ENCODE measurements at regions not wholly inside any gene's neighbourhood (a gene's known extent, or its start where the extent isn't known, plus 50 kb on each side); places are given as distances from the start of the nearest gene placed in this dataset.

DNA sequence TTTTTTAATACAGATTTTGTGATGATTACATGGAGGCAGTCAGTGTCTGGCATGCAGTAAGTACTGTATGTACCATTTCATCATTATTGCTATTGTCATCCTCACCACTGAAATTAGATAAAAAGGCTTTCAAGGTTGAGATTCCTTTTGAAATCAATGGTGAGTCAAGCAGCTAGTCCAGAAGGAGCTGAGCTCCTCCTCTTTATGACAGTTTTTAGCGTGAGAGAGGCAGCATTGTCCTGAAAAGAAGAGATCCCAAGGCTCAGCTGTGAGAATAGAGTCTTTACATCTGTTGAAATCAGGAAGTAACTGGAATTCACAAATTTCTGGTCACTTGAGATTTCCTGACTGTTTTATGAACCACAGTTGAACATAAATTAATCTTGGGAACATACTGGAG is 161.9 kb downstream of the PAX1 start:
- DNase-seq (ENCODE audit: low read depth, low spot score): no peak

DNA sequence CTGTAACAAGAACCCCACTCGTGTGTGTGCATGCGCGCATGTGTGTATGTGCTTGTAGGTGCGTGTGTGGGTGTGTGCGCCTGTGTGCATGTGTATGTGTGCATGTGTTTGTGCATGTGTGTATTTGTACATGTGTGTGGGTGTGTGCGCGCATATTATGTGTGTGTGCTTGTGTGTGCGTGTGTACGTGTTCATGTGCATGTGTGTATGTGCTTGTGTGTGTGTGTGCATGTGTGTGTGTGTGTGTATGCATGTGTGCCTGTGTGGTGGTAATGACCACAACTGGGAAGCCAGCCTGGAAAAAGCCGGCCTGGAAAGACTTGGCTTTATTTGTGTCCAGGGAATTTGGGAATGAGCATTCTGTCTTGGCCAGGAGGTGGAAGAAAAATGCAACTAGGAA is 157.5 kb downstream of the PAX1 start:
- DNase-seq (ENCODE audit: low read depth, low spot score): no peak

DNA sequence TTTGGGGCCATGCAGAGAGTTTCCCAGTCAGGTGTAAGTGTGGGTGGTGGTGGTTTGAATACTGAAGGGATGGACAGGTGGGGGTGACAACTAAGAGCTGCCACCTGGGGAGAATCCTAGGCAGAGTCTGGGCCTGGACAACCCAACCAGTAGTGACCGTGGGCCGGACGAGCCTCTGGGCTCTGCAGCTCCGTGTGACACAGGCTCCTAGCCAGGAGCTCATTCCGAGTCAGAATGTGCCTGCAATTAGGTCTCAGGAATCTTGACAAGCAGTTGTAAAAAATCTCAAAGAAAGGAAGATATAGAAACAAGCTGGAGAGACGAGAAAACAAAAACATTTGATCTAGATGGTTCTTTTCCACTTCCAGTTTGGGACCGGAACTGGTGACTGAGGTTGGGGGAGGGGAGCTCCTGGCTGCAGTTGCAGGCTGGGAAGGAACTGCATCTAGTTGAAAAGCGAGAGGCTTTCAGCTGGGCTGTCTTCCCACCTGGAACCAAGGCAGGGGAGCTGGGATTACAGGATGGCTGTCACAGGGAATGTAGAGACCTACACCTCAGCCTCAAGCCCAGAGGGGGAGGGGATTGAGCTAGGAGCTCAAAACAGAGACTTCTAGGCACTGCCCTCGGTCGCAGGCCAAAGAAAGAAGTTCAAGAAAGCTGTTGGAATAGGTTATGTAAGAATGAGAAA is 156.9 kb downstream of the PAX1 start:
- peak; percentile 32 for DNase-seq (ENCODE audit: low read depth, low spot score)

DNA sequence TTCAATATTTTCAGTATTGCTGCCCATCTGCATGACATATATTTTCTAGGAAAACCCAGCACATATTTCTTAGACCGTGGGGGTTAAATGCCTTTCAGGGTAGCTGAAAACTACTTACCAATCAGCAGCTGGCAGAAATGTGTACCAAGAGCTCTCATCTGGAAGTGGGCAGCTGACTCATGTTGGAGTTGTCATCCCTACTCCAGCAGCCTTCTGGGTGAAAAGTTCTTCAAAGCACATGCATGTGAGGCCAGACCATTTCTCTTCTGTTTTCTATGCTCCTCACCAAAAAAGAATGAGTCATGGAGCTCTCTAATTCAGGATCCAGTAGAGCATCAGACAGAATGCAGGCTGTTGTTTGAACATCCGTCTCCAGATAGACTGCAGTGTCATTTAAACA is 135.5 kb downstream of the PAX1 start:
- DNase-seq (ENCODE audit: low read depth, low spot score): no peak

DNA sequence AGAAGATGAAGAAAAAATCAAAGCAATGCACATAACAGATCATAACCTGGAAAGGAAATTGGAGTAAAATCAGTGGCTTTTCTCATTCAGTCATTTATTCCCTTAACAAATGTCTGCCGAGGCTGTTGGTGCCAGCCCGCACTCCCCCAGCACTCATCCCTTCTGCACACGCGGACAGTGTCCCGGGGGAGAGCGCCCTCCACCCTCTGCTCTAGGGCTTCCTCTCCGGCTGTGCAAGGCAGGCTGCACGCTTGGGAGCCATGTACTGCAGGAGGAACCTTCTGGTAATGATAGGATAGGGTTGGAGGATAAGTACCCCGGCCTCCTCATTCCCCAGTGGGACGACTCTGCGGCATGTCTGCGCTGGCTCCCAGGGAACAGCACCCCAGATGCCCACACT is 134.5 kb downstream of the PAX1 start:
- DNase-seq (ENCODE audit: low read depth, low spot score): no peak

DNA sequence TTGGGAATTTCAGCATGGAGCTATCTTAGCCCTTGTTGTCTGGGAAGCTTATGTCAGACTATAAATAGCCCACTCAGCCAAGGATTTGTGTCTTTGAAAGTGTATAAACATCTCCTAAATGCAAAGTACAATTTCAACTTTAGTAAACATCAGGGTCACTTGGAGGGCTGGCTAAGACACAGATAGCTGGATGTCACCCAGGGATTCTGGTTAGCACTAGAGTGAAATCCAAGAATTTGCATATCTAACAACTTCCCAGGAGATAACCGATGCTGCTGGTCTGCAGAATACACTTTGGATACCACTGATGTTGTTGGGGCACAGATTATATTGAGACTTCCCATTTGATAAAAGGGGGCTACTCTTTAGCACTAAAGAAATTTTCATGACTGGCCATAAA is 130.9 kb downstream of the PAX1 start:
- DNase-seq (ENCODE audit: low read depth, low spot score): no peak

DNA sequence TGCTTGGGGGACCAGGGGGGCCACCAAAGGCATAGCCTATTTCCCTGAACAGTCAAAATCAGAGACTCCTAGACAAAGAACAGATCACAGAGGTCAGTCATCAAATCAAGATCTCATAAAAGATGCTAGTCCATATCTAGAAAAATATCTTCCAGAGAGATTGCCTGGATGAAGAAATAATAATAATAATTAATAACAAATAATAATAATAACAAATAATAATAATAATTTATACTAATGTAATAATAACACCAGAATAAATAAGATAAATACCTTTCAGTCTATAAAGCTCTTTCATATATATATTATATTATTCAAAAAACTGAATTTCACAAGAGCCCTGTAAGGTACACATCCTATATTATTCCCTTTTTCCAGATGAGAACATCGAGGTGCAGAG is 129.6 kb downstream of the PAX1 start:
- no peak for DNase-seq (ENCODE audit: low read depth, low spot score)

DNA sequence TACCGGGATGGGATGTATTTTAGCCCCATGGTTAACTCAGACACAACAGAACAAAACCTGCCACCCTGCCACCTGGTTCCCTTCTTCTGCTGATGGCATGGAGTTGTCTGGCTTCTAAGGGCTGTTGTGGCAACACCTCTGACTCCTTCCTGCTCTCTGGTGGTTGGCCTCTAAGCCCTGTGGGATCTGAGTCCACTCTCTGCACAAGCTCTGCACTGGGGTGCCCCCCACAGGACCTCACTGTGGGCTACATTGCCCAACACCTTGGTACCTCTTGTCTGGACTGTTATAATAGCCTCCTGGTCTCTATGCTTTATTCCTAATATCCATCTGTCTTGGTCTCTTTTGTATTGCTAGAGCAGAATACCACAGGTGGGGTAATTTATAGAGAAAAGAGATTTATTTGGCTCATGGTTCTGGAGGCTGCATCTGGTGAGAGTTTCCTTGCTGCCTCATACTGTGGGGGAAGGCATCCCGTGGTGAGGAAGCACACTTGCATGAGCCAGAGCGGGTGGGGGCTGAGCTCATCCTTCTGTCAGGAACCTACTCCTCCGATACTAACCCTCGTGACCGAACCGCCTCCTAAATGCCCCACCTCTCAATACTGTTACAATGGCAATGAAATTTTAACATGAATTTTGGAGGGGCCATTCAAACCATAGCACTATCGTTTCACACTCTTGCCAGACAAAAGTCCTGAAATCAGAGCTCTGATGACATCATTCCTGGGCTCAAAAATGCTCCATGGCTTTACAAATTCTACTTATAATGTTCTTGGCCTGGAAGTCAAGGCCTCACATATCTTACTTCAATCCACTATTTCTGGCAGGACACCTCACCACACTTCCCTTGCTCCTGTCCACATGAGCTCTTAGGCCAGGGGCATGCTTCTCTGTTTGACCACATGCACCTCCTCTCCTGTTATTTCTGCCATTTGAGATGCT is 127.2 kb downstream of the PAX1 start:
- no peak for DNase-seq (ENCODE audit: low read depth, low spot score)

DNA sequence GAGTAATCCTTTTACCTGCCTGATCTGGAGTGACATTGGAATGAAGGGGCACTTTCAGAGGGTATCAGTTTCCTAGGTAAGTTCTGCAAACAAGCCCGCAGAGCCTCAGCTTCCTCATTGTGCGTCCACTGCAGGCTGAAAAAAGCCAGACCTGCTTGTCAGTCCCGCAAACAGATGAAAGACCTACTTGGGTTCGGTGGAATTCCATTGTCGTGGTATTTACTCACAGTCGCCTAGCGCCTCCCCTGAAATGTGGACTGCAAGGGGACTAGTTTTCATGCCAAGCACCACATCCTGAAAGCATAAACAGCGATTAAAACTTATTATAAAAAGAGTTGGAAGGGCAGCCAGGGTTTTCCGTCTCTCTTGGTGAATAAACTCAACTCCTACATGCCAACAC is 121.5 kb downstream of the PAX1 start:
- peak; percentile 73 for DNase-seq (ENCODE audit: low read depth, low spot score)

DNA sequence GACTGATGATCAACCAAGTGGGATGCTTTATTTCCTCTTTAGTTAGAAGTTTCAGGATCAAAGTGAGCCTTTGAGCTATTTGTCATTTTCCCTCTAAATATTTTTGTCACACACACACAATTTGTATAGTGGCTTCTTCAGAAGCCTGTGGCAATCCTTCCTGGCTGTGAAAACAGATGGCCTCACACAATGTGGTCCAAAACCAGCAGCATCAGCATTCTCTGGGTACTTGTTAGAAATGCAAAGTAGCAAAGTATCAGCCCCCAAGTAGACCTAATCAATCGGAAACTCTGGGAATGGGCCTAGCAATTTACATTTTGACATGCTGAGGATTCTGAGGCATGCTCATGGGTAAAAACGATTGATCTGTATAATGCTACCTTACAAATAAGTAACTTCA is 115.9 kb downstream of the PAX1 start:
- no peak for DNase-seq (ENCODE audit: low read depth, low spot score)

DNA sequence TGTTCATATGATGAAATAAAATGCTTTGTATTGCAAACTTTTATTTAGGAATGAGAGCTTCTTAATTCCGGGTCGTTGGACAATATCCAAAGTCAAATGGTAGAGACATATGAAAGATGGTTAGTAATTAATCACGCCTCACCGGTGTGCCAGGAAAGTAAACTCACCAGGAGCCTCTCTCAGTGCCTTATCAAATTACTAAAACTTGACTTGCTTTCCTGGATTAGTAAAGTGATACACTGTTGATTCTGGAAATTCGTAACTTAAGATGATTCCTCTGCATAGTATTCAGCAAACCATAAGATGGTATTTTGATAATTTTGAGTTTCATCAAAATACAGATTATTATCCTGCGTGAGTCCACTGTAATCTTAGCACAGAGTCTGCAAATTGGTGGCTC is 115.2 kb downstream of the PAX1 start:
- DNase-seq (ENCODE audit: low read depth, low spot score): no peak

DNA sequence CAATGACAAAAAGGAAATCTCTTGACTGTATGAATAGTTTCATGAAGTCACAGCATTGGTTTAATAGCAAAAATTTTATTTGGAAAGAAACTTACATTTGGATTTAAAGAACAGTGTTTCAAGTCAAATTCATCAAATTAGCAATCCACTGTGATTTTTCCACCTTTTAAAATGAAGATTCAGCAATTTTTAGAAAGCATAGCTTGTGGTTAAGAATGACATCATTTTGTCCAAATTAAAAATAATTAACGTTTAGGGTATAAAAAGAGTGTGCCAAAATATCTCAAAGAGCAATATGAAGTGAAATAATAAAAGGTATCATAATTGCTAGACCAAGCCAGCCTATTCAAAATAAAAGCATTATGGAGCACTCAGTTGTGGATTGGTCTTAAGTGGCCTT is 114.6 kb downstream of the PAX1 start:
- no peak for DNase-seq (ENCODE audit: low read depth, low spot score)

DNA sequence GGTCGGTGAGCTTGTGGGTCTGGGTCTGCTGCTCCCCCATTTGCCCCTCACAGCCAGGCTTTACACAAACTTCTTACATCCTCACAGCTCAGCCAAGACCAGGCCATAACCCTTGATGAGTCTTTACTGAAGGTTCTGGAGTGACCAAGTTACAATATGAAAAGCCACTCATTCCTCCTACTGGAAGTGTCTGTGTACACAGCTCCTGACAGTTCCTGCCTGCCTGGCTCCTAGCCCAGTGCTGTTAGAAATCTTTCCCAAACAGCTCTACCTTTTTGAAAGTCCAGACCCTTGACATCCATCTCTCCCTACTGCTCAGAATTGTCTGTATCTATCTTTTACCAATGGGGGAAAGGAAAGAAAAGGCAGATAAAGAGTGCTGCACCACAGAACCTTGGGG is 106.9 kb downstream of the PAX1 start:
- DNase-seq (ENCODE audit: low read depth, low spot score): no peak

DNA sequence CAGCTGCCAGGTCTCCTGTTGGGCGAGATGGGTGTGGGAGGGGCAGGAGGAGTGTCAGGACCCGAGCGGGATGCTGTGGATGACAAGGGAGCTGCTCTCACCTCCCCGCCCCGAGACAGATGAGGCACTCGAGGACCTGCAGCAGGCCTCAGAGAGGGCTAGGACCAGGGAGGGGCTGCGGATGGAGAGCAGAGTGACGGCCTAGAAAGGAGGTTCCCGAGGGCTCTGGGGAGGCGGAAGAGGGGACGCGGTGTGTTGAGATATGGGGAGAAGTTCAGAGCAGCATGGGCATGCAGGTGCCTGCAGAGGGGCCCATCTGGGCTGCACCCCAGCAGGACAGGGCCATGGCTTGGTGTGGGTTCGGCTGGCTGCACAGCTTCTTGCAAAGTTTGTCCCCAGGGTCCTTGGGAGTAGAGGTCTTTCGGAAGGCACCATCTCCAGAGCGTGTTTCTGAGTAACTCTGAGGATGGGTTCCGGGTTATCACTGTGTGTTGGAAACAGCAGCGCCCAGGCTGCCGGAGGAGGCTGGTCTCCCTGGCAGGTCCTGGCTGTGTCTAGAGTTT is 104.6 kb downstream of the PAX1 start:
- DNase-seq (ENCODE audit: low read depth, low spot score): no peak

DNA sequence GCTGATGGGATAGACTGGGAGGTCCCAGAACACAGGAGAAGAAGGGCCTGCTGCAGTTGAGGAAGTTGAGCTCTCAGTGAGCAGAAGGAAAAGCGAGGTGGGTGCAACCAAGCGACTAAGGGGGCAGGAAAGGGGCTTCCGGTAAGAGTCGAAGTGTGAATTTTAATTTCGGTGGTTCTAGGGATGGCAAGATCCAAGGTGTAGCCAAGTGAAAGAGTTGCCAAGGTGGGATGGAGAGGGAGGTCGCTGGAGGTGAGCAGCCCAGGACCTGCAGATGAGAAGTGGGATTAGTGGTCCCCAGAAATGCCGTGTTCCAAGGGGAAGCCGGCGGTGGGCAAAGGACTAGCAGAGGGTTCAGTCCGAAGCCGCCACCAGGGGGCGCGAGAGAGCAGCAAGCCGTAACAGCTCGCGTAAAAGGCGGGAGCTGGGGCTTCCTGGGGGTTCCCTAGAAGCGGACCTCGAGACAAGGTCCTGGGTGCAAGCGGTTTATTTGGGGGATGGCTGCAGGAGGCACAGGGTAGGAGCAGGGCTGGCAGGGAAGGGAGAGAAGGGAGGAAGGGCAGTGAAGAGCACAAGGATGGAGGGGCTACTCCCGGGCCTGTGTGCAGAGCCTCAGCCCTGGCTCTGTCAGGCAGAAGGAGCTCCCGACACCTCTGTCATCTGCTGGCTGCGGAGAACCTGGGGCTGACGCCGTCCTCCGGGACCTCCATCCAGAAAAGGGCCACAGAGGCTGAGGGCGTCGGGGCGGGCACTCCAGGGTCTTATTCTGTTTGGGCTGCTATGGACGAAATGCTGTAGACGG is 103.6 kb downstream of the PAX1 start:
- DNase-seq (ENCODE audit: low read depth, low spot score): peak; percentile 75

DNA sequence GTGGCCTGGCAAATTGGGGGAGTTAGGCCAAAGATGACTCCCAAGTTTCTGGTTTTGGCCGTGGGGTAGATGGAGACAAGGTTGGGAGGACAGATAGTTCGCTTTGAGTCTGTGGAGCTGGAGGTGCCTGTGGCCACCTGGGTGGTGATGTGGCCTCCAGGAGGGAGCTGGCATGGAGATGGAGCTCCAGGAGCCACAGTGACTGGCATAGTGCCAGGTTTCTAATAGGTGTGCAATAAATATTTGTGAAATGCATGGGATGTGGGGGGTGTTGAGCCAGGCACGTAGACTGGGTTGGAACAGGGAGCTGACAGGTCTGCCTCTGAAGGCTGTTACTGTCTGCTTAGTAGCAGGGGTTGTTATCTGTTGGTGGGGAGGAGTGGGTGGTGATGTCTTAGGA is 102.7 kb downstream of the PAX1 start:
- DNase-seq (ENCODE audit: low read depth, low spot score): no peak

DNA sequence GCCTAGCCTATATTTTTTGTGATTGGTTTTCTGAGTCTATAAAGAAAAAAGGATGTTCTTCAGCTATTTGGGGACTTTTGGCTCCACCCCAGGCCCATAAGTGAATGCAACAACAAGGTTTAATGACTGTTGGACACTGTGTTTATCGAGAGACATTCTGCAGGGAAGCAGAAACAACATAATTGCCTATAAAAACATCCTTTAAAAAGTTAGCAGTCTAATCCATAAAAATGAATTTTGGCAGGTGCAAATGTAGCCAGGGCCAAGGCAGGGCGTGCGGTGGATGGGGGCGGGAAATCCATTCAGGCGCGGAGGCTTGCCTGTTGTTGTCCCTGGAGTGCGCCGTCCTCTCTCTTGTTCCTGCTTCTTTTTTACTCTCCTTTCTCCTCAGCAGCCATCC is 99.3 kb downstream of the PAX1 start:
- no peak for DNase-seq (ENCODE audit: low read depth, low spot score)

DNA sequence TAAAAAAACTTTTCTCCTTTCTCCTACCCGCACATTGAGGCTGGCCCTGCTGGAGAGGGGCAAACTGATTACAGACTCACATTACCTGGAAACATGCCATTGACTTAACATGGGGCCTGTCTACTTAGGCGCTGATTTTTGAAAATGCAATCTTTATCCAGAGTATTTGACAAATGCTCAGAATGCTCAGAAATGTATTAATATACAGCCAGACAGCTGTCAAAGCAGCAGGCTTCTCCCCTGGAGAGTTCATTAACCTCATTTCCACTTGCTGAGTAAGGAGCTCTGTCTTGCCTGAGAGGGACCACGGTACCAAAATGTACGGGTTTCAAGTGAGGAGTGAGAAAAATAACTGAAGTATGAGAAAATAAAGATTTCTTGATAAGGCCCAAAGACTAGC is 95.7 kb downstream of the PAX1 start:
- DNase-seq (ENCODE audit: low read depth, low spot score): no peak

DNA sequence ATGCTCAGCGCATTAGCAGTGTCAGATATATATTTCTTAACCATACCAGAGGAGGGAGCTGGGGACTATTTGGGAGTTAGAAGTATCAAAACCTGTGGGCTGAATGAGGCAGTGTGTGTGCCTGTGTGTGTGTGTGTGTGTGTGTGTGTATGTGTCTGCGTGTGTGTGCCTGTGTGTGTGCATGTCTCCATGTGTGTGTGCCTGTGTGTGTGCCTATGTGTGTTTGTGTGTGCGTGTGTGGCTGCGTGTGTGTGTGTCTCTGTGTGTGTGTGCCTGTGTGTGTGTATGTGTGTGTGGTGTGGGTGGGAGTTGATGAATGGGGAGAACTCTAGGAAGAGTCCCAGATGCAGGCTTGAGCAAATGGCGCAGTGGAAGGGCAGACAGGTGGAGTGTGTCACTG is 92.9 kb downstream of the PAX1 start:
- no peak for DNase-seq (ENCODE audit: low read depth, low spot score)

DNA sequence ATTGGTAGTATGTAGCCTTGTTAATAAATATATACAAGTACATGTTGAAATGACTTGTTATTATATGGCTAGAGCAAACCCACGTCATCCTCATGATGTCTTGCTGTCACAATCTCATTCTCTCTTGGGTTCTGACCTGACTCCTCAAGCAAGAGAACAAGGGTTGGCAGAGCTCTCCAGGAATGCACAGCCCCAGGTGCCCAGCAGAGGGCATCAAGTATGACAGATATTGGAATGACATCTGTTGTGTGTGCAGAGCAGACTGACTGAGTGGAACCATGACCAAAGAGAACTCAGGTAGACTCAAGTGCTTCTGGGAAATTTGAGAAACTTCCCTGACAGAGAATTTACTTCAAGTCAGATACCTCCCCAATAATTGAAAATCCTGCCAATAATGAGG is 90.6 kb downstream of the PAX1 start:
- DNase-seq (ENCODE audit: low read depth, low spot score): peak; percentile 8

DNA sequence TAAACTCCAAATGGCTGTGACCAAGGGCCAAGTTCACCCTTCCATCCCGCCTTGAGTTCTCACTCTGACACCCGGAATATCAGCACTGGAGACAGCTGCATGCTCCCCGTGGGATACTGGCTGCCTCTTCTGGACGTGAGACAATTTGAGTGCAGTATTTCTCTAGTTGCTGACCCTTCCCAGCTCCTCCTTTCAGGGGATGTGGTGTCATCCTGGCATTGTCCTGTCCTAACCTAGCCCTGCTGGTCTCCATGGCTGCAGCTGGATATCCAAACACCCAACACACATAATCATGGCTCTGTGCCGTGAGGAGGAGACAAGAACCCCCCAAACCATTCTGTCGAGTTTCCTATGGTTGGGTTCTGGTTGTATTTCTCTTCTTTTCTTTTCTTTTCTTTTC is 82.6 kb downstream of the PAX1 start:
- no peak for DNase-seq (ENCODE audit: low read depth, low spot score)

DNA sequence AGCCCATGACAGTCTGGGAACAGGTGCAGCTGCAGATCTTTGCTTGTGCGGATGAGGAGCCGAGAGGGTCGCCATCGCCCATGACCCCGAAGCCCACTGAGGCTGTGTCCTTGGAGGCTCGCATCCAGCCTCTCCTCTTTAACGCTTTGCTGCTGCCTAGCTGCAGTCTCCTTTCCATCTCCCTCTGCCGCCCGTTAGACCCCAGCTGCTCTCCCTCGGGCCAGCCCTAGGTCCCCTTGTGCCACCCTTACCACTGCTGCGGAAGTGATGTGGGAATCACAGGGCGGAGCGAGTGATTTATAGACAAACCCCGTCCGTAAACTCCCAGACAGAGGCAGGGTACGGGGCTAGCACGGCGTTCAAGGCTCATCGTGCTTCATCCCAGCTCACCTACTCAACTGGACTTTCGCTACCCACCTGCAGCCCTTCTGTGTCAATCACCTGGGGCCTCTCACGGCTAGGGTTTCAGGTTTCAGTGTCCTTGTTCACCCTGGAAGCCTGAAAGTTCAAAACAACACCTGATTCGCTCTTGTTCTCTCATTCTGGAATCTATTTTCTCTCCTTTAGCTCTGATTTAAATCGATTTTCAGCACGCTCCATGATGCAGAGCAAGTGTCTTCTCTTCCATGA is 76.1 kb downstream of the PAX1 start:
- DNase-seq (ENCODE audit: low read depth, low spot score): no peak

Data from ELF-1 (cell line).